Hypothalamus (tissue), 51 donors: ENCODE measurements at regions not wholly inside any gene's neighbourhood (a gene's known extent, or its start where the extent isn't known, plus 50 kb on each side); places are given as distances from the start of the nearest gene placed in this dataset.

Source experiments
- DNase-seq, 51 donors: peaks; one replicate each; lab custom pipeline; 2025; lab: John Stamatoyannopoulos, UW

DNA sequence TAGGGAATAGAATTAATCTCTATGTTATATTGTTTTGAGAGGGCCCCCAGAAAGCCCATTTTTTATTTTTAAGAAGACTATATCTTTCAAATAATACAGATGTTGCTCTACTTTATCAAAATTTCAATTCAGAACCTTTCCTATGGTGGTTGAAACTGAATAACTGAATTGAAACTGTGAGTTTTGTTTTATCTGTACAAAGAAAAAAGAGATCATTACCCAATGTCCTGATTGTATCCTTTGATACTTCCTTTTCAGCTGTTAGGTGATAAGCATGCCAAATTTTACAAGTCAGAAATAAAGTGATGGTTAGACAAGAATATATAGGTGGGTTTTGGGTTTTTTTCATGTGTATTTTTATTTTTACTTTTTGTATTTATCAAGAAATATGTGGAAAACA is 1293.1 kb upstream of the USP15 start:
- DNase-seq: no peak

- DNase-seq: peak in 1 of 51 donors; percentile 6
Observed at GRCh38 chr12:60977966-60978365, 1282.2 kb upstream of the USP15 start.

- no peak for DNase-seq
Observed at GRCh38 chr12:60980558-60980957, 1279.6 kb upstream of the USP15 start.

- DNase-seq: no peak
Observed at GRCh38 chr12:60981473-60981872, 1278.7 kb upstream of the USP15 start.

DNA sequence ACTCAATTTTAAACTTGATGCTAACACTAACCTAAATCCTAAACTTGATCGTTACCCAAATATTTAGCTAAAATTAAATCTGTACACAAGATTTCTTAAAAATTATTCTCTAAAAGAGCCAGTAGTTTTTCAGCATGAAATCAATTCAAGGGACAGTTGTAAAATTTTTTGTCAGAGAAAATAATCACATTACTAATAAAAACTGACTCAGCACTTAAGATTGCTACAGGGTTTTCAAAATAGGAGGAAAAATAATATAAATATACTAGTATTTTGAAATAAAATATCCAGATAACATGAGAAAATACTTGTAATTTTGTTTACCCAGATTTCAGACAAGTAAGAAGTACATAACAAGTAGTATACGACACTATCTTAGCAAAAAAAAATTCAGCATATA is 1268.1 kb upstream of the USP15 start:
- no peak for DNase-seq

DNA sequence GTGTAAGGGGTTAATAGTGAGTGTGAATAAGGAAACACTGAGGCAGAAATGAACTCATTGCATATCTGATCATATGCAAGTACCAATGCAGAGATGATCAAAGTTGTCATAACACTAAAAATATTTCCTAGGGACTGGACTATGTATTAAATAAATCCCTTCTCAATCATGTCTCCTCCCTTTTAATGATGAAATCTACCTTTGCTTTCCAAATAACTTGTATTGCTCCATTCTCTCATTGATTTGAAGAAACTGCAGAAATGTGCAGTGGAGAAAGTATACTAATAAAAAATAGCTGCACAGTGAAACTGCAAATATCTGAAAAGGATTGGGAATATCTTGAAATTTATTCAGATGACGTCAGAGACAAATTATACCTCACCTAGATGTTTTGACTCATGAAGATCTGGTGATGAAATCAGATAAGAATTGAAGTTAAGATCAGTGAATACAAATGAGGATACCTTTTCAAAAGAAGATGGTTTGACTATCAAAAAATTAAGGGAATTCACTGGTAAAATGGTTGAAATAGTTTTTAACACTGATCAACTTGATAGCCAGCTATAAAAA is 1264.9 kb upstream of the USP15 start:
- no peak for DNase-seq

- DNase-seq: no peak
Observed at GRCh38 chr12:60997869-60998378, 1262.3 kb upstream of the USP15 start.

- no peak for DNase-seq
Observed at GRCh38 chr12:61009192-61009591, 1251.0 kb upstream of the USP15 start.

DNA sequence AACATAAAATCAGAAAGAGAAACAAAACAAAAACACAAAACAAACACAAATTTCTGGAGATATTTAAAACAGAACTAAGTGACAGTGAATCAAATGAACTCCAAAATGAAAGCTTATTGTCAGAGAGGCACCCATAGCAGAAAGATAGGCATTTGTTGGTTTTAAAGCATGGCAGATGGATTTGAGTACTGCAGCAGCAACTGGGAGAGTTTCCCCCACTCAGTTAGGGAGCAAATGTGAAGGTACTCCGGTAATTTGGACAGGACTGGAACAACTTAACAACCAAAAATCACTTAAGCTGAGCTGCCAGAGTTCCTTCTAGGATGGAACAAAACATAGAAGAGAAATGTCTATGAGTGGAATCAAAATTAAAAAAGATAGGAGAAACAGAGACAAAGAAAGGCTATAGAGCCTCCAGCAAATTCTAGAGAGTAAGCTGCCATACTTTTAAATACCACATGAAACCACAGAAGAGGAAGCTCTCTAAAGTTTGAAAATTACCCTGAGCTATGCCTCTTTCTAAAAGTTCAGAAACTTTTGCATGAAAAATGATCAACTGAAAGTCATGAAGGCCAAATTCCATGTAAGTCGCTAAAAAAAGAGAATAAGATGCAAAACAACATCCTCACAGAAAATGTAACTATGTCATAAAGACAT is 1248.3 kb upstream of the USP15 start:
- no peak for DNase-seq

- no peak for DNase-seq
Observed at GRCh38 chr12:61018571-61018970, 1241.6 kb upstream of the USP15 start.

- no peak for DNase-seq
Observed at GRCh38 chr12:61023231-61023630, 1237.0 kb upstream of the USP15 start.

- DNase-seq: no peak
Observed at GRCh38 chr12:61029516-61029915, 1230.7 kb upstream of the USP15 start.

DNA sequence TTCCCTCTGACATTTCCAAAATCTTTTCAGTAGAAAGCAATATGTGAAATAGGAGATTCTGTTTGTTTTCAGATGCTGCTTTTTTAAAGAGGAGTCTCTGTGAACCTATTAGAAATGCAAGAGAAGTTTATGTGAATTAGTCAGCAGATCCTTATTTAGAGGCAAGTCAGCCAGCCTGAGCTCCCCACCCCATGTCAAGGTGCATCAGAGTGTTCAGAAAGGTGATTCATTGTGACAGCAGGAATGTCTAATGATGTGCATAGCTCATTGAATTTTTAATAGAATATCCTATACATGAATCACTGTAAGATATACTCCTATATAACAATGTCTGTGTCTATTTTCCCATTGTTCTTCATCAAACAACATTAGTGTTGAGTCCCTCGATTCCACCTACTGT is 1222.4 kb upstream of the USP15 start:
- no peak for DNase-seq

DNA sequence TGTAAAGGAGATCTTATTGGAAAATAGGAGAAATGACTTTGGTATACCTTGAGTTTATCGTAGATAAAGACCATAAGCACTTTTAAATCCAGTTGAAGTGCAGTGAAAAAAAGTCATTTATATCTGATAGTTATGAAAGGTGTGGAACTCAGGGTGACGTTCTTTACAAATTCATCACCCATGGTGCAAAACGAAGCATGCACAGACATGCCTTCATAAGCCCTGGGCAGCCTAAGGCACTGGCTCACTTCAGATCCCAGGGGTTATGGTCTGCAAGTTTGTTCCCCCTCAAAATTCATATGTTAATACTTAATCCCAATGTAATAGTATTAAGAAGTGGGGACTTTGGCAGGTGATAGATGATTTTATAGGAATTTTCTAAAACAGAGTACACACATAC is 1216.4 kb upstream of the USP15 start:
- no peak for DNase-seq

- no peak for DNase-seq
Observed at GRCh38 chr12:61044766-61045165, 1215.4 kb upstream of the USP15 start.

GRCh38 chr12:61070640-61071414 is 1189.4 kb upstream of the USP15 start:
- no peak for DNase-seq

DNA sequence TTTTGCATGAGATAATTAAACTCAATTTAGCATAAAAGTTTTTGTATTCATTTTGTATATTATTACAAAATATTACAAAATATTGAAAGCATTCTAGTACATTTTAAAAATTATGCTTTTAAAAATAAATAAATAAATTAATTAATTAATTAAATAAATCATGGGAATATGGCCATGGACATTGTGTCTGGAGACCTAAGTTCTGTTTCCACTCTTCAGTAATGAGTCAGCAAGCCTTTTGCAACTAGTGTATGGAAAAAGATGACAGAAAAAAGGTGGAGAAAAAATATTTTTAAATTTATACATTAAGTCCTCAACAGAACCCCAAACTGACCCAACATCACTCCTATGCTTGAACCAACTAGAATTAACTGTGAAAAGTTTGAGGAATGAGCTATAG is 1187.5 kb upstream of the USP15 start:
- DNase-seq: no peak

DNA sequence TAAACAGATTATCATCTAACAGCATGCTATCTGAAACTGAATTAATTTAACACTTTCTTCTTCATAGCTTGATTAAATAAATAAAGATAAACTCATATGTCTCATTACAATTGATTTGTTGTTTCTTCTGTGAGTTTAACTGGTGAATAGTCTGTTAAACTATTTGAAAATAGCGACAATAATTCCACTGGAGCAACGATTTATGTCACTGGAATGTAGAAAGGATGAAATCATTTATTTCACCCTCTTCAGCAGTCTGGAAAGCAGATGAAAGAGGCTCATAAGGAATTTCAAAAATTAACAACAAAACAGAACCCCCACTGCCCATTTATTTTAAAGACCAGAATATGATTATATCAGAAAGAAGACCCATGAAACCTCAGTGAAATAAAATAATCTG is 1165.1 kb upstream of the USP15 start:
- no peak for DNase-seq

DNA sequence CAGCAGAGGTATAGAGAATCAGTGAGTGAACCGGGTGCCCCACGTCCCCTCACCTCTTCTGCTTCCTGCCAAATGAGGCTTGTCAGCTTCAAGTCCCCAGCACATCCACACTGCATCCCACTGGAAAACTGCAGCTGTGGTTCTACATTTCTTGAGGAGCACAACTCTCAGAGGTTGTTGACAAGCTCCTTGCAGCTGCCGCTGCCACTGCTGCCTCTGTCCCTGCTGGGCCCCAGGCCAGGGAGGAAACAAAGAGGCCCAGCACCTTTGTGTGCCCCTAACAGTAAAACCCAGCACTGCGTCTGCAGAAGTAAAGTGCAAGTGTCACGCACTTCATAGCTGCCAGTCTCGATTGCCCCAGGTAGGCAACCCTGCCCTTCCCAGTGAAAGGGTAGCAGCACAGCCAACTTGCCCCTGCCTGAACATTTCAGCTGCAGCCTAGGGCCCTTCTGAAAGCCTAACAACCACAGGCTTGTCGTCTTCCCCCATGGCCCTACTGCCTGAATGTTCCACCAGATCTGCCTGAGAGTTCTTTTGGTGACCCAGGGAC is 1162.1 kb upstream of the USP15 start:
- no peak for DNase-seq

- no peak for DNase-seq
Observed at GRCh38 chr12:61107118-61107517, 1153.1 kb upstream of the USP15 start.

DNA sequence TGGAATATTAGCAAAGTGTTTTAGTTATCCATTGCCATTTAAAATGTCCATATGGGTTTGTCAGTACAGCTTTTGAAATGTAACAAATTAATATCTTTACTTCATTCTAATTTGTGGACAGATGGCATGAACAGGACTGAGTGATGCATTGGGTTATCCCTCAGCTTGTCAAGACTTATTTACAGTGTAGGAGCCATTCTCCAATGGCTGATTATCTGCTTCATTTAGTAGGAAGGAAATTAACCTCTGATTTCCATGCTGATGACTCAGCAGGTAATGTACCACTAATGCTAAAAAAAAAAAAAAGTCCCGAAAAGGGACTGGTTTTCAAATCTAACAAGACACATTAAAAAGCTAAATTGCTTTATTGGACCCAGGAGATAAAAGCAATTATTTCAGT is 1149.0 kb upstream of the USP15 start:
- no peak for DNase-seq
